ENCODE measurements at regions not wholly inside any gene's neighbourhood (a gene's known extent, or its start where the extent isn't known, plus 50 kb on each side); places are given as distances from the start of the nearest gene placed in this dataset.

DNA sequence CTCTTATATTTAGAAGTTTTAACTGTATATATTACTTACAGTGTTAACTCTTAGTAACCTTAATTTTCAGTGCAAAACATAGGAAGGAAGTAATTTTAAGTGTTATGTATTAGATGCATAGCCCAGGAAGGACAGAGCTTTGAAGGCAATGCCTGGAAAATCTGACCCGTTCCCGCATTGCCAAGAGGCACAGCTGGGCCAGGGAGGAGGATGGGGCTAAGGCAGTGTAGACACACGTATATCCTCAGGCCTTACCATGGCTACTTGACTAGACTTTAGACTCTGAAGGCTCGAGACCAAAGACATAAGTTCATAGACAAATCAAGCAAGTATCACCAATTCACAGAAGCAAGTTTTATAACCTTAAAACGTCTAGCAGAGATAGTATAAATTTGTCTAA, 1944.2 kb downstream of the OLFM4 start:
- TF ChIP-seq TAF1 (IDR thresholded peaks at IDR 0.05; ENCODE audit: low read depth) (no peak), POLR2AphosphoS5 (IDR thresholded peaks at IDR 0.05) (no peak), EZH2 (IDR thresholded peaks at IDR 0.05; ENCODE audit: borderline replicate concordance, insufficient read depth, low read length, poor library complexity, severe bottlenecking) (no peak), SMC3 (conservative IDR thresholded peaks at IDR 0.05; ENCODE audit: poor library complexity) (no peak), EP300 (conservative IDR thresholded peaks at IDR 0.05; ENCODE audit: poor library complexity, severe bottlenecking) (no peak), MXI1 (conservative IDR thresholded peaks at IDR 0.05; ENCODE audit: poor library complexity, severe bottlenecking) (no peak), RAD21 (conservative IDR thresholded peaks at IDR 0.05) (no peak)
- TF ChIP-seq, protein P1, sequence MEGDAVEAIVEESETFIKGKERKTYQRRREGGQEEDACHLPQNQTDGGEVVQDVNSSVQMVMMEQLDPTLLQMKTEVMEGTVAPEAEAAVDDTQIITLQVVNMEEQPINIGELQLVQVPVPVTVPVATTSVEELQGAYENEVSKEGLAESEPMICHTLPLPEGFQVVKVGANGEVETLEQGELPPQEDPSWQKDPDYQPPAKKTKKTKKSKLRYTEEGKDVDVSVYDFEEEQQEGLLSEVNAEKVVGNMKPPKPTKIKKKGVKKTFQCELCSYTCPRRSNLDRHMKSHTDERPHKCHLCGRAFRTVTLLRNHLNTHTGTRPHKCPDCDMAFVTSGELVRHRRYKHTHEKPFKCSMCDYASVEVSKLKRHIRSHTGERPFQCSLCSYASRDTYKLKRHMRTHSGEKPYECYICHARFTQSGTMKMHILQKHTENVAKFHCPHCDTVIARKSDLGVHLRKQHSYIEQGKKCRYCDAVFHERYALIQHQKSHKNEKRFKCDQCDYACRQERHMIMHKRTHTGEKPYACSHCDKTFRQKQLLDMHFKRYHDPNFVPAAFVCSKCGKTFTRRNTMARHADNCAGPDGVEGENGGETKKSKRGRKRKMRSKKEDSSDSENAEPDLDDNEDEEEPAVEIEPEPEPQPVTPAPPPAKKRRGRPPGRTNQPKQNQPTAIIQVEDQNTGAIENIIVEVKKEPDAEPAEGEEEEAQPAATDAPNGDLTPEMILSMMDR (IDR thresholded peaks at IDR 0.05; ENCODE audit: poor library complexity, severe bottlenecking) = no peak
- TF ChIP-seq, protein P2, sequence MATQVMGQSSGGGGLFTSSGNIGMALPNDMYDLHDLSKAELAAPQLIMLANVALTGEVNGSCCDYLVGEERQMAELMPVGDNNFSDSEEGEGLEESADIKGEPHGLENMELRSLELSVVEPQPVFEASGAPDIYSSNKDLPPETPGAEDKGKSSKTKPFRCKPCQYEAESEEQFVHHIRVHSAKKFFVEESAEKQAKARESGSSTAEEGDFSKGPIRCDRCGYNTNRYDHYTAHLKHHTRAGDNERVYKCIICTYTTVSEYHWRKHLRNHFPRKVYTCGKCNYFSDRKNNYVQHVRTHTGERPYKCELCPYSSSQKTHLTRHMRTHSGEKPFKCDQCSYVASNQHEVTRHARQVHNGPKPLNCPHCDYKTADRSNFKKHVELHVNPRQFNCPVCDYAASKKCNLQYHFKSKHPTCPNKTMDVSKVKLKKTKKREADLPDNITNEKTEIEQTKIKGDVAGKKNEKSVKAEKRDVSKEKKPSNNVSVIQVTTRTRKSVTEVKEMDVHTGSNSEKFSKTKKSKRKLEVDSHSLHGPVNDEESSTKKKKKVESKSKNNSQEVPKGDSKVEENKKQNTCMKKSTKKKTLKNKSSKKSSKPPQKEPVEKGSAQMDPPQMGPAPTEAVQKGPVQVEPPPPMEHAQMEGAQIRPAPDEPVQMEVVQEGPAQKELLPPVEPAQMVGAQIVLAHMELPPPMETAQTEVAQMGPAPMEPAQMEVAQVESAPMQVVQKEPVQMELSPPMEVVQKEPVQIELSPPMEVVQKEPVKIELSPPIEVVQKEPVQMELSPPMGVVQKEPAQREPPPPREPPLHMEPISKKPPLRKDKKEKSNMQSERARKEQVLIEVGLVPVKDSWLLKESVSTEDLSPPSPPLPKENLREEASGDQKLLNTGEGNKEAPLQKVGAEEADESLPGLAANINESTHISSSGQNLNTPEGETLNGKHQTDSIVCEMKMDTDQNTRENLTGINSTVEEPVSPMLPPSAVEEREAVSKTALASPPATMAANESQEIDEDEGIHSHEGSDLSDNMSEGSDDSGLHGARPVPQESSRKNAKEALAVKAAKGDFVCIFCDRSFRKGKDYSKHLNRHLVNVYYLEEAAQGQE (IDR thresholded peaks at IDR 0.05; ENCODE audit: borderline replicate concordance) = no peak
